GM18508 (cell line): ENCODE measurements at regions not wholly inside any gene's neighbourhood (a gene's known extent, or its start where the extent isn't known, plus 50 kb on each side); places are given as distances from the start of the nearest gene placed in this dataset.

Source experiments
- ATAC-seq: cut with Tn5 transposase; IDR thresholded peaks from one replicate; pipeline ENCODE4 v1.9.1; 2021; ENCODE audit warnings: moderate number of reproducible peaks; ENCODE audit not compliant: insufficient read depth, unreplicated experiment

DNA sequence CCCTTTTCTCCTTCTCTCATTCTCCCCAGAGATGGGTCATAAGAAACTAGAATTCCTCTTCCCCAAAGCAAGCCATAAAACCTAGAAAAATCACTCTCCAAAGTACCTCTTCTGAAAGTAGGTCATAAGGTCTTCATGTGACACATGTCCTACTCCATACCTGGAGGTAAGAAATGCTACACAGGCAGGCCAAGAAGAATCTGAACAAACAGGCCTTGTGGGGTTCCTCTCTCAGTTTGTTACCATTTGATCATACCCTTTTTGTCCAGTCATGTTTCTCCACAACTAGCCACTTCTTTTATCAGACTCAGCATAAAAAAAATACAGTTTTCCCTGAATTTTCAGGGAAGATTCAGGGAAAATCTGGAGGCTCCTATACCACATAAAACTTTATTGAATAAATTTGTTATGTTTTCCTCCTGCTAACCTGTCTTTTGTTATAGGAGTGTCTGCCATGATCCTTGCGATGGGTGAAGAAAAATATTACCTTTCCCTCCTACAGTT, 134.4 kb upstream of the LMO4 start:
- no peak for ATAC-seq

DNA sequence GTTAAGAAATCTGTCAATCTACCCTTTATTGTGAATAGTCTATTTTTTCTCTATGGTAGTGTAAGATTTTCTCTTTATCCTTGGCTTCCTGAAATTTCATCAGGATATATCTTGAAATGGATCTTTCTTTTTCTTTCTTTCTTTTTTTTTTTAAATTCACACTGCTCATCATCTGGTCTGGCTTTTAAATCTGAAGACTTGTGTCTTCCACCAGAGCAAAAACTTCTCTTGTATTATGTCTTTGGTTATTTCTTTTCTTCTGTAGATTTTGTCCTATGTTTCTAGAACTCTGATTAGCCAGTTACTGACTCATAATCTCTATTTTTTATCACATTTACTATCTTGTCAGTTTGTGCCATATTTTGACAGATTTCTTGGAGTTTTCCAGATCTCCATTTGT, 133.8 kb upstream of the LMO4 start:
- no peak for ATAC-seq

DNA sequence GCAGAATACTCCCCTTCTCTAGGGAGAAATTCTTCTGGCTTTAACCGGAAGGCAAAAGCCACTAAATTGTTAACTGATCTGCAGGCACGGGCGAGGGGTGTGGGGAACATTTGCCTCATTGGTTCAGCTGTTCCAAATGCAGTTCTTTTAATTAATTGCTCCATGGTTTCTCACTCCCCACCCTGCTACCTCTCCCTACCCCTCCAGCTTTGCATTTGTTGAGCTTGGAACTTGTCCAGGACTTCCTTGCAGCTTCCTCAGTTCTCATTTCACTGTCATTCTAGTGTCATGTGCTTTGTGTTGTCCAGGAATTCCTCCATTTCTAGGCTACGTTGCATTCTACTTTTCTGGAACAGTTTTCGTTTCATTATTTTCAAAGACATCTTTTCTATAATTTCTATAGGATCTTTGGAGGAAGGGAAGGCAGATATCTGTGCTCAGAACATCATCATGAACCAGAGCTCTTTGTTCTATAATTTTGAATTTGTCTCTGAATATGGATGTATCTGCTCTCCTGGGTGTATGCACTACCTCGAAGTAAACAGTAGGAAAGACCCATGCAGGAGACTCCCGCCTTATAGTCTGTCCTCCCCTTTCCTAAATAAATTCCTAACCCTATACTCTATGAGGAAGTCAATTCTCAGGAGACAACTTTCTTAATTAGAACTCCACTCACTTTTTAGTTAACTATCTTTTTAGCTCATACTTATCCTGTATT, 132.4 kb upstream of the LMO4 start:
- ATAC-seq: no peak

DNA sequence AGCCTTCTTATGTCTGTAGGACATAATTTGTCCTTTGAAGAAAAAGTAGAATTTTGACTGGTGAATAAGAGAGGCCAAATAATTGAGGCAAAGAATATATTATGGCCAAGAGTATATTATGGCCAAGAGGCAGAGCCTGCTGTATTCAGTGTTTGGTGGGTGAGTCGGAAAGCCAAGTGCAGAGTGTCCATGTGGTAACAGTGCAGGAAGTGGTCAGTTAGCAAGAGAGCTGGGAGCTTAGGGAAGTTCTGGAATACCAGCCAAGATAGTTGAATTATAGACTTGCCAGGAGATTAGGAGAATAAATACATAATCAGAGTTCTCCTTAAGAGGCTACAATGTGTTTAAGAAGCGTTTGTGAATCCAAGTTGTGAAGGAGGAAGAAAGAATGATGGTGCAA, 131.5 kb upstream of the LMO4 start:
- ATAC-seq: no peak

DNA sequence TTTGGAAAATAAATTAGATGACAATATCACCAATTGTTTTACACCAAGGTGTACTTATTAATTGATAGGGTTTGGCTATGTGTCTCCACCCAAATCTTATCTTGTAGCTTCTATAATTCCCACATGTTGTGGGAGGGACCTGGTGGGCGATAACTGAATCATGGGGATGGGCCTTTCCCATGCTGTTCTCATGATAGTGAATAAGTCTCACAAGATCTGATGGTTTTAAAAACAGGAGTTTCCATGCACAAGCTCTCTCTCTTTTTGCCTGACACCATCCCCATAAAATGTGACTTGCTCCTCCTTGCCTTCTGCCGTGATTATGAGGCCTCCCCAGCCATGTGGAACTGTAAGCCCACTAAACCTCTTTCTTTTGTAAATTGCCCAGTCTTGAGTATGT, 131.0 kb upstream of the LMO4 start:
- no peak for ATAC-seq

DNA sequence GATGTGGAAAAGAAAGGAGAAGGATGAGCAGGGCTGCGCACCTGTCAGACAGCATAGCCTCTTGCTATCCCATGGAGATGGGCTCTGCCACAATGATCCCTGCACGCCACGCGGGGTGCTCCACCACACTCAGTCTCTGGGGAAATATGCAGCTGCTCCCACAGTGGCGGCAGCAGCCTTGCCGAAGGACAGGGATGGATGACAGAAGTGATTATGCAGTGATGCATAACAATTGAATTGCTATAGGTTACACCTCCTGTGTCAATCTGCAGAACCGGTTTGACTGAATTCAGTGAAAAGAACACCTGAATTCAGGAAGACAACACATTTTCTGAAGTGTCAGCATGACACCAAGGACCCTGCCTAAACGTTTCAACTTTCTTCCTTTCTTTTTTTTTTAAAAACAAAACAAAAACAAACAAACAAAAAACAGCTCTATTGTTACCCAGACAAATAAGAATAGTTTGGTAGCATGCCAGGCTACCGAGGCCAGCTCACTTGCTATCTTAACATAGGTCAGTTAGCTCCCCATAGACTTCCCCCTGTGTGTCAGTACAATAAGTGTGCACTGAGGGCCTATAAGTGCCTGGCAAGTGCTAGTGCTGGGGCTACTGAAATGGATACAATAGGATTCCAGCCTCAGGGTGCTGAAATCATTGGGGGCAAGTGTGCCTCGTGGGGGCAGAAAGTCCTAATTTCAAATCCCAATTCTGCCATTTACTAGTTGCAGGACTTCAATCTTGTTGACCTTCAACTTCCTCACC, 127.6 kb upstream of the LMO4 start:
- no peak for ATAC-seq

DNA sequence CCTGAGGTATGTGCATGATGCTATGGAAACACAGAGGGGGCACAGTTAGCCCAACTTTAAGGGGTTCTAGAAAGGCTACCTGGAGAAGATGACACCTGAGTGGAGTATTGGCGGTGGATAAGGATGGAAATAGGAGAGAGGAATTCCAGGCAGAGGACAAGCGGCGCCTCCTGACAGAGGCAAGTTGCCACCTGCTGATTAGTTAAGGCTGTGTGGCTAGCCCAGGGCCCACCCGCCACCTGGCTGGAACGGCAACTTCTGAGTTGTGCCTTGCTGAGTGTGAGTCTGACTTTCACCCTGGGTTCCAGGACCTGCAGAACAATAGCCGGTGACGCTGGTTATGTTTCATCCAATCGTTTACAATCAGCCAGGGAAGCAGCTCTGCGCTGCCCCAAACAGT, 126.9 kb upstream of the LMO4 start:
- no peak for ATAC-seq

DNA sequence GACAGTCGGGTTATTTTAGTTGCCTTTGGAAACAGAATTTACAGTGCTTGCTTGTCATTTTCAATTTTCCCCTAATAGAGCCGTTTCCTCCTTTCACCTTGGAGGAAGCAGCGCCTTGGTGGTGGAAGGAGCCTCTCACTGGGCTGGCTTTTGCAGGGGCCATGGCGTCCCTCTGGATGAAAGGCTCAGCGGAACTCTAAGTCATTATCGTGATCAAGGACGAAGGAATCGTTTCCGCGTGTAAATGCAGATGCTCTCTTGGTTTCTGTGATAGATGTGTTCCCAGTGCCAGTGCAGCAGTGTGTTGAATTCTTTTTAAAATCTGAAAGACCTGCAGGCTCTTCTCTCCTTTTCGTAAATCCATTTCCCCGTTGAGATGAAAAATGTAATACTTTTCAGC, 126.2 kb upstream of the LMO4 start:
- ATAC-seq: no peak

DNA sequence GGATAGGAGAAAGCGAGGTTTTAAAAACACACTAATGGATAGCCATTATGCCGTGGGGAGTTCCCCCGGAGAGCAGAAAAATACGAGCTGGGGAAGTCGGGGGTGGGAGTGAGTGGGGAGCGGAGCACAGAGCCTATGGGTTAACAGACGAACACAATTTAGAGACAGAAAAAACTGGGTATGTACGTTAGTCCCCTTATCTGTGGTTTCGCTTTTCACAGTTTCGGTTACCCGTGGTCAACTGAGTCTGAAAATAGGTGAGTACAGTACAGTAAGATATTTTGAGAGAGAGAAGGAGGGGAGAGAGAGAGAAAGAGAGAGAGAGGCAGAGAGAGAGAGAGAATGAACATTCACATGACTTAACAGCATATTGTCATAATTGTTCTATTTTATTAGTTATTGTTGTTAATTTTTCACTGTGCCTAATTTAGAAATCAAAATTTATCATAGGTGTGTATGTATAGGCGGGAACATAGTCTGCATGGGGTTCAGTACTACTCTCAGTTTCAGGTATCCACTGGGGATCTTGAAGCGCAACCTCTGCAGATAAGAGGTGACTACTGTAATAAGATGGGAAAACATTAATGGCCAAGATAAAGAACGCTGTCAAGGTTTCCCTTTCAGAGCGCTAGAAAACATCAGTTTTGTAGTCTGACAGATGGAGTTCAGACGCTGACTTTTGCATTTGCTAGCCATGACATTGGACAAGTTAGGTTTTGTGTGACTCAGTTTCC, 125.6 kb upstream of the LMO4 start:
- ATAC-seq: peak; percentile 98

DNA sequence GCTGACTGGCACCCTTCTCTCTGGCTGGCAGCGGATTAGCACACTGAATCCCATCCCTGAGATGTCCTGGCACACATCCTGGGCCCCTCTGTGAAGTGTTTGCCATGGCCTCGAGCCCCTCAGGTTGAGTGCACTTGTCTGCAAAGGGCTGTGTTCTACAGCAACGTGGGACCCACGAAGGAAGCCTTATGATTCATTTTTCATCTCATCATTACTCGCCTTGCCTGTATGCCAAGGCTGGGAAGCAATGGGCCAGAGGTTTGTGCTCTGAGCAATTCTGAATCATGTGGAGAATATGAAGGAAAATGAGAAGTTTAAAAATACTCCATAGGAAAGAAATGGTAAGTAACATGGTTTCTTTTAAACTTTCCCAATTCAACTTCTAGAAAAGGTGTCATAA, 124.8 kb upstream of the LMO4 start:
- no peak for ATAC-seq

DNA sequence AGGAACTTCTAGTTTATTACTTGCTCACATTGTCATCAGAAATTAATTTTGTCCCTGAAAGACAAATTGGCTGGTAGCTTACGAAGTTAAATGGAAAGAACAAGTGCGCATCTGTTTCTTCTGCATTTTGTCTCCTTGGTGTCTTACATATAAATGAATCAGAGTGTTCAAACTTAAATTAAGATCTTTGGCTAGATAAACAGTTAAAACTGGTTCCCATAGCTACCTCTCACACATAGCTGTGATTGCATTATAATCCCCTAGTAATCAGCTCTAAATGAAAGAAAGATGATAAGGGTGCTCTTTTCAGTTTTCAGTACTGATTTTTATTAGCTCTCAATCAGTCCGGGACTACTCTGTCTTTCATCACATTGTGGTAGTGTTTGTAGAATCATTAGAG, 124.2 kb upstream of the LMO4 start:
- no peak for ATAC-seq

DNA sequence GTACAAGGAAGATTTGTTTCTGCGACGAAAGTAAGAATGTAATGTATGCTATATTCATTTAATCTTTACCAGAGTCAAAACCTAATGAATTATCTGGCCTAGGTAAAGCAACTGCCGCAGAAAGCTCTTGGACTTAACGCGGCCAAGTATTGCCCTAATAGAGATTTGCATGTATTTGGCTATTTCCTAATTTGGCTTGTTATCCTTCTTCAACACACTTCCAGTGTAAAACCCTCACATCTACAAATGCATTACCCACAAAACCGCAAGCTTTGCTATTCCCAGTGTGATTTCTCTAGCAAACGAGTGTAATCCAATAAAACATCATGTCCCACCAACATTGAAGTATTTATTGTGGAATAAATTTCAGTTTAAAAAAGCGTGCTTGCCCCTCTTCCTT, 123.8 kb upstream of the LMO4 start:
- ATAC-seq: no peak

DNA sequence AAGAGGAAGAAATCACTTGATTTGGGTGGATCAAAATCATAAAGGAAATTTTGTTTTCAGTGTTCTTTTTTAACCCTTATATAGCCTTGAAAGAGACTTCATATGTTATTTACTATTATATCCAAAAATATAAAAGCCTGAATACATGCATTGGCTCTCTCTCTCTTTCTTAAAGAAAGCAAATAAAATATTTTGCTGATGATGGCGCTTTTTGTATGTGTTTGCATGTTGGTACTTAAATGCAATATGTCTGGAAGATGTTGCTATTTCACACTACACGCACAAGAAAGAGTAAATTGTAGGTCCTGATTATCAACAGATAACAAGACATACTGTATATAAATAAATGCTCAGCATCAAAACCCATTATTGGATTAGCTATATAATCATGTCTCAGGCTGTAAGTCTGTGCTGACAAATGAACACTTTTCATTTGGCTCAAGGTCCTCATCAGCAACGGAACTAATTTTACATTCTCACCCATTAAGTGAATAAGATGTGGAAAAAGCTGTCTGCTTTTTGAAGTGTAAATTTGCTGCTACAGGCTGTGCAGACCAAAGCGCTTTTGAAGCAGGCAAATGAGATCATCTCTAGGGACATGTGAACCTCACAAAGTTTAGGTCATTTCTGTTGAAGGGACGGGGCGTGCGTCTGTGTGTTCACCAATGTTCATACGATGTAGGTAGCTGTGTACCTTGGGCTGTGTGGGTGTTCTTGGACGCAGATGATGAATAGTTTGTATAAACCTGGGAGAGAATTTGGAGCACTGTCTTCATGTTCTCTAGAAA, 122.4 kb upstream of the LMO4 start:
- no peak for ATAC-seq

DNA sequence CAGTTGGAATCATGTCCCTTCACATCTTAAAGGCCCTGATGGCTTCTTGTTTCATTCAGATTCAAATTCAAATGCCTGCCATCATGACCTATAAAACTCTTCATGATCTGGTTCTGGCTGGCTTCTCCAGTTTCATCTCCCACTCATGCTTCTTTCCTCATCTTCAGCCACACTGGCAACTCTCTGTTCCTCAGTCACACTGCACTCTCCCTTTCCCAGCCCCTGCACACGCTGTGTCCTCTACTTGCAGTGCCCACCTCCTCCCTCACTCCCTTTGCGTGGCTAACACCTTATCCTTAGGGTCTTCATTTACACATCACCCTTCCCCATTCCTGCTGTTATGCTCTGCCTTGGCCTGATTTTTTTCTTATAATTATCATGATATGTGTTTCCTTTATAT, 120.6 kb upstream of the LMO4 start:
- no peak for ATAC-seq

DNA sequence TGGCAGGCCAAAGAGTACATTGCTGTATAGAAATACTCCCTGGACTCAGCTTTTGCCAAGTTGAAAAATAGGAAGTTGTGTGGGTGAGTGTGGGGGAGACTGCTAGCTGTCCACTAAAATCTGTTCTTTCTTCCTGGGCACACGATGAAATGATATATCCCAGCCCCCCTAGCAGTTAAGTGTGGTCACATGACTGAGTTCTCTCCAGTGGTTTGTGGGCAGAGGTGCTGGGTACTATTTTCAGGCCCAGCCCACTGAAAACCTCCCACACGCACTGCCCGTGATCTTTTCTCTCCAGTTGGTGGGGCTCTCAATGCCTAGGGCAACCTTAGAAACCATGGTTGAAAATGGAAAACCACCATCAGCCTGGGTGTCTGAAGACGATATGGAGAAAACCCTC, 119.7 kb upstream of the LMO4 start:
- ATAC-seq: no peak

DNA sequence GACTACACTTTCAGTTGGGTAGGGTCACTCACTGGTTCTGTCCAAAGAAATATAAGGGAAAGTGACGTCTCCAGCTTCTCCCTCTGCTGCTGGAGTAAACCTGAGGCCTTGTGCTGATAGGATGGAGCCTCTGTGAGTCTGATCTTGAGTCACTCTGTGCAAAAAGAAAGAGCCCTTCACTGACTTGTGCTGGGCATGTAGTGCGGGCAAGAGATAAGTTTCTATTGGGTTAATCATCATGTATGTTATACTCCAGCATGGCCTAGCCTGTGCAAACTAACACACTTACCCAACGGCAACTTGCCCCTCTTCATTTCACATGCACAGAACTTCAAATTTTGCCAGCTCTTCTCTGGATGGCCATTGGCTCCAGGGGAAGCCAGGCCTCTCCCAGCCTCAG, 118.5 kb upstream of the LMO4 start:
- ATAC-seq: no peak

DNA sequence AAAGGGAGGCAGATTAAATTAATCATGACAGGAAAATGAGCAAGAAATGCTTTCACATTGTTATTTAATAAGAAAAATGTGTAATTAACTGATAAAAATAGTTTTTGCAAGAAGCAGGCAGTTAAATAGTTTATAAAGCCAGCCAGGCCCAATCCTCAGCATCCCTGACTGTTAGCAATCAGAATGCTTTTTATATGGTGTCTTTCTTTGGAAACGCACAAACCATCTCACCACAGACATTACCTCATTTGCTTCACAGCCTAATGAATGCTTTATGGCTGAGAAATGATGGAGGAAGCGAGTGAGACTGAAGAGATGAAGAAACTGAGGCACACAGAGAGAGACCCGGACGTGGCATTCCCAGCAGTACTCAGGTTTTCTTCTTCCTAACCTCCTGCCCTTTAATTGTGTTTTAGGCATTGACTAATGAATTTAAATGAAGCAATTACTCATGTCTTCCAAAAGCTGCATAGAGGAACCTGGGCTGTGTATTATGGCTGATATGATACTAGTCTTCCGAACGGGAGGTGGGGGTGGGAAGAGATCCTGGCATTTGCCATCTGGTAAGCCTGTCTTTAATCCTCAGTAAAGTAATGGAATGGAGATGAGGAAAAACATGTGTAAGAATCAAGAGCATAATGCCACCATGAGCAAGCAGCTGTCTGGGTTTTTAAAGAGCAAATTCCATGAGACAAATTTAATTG, 116.1 kb upstream of the LMO4 start:
- ATAC-seq: no peak

DNA sequence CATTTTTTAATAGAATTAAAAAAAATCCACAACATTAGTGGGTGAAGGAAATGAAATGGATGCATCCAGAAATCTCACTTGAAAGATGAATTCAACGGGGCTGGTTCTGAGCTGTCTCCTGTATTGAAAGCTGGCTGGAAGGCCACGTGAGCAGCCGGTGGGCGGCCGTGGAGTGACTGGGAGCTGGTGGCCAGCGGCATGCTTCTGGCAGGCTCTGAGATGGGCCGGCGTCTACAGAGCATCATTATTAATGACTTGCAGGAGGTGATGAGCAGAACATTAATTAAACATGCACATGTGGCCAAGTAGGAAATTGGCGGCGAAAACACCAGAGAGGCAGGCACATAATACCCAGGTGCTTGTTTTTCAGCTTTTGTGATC, 115.6 kb upstream of the LMO4 start:
- no peak for ATAC-seq

DNA sequence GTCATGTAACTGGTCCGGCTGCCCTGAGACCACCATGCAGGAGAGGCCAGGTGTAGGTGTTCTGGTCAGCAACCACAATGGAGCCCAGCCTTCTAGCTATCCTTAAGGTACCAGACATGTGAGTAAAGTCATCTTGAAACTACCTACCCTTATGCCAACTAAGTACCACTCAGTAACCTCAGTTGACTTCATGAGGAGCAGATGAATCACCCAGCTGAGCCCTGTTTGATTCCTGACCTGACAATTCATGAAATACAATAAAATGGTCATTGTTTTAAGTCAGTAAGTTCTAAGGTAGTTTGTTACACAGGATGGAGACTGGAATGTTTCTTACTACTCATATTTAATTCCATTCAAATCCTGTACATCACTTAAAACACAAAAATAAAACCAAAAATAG, 113.1 kb upstream of the LMO4 start:
- no peak for ATAC-seq

DNA sequence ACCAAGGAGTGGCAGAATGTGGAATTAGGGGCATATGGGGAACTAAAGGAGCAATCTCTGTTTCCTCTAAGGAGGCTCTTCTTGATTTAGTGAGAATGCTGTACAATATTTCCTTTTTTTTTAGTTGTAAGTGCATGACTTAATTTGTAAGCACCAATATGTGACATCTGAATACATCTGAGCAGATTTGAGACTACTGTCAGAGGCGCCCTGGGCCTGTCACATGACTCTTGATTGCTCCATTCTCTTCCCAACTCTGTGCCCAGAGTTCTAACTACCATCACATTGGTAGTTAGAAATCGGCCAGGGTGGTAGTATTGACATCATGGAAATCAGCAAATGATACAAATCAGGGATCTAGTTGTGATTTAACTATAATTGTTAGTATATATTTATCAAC, 110.1 kb upstream of the LMO4 start:
- ATAC-seq: no peak
